ENCODE measurements at regions not wholly inside any gene's neighbourhood (a gene's known extent, or its start where the extent isn't known, plus 50 kb on each side); places are given as distances from the start of the nearest gene placed in this dataset.

GRCh38 chr4:65917486-65917885, 247.2 kb upstream of the EPHA5 start:
- WGBS, 2 donors, result 64 to 65% methylated on average over 2 of the region's 2 CpGs
- Histone ChIP-seq H3K9me3 (ENCODE audit: control insufficient read depth in 4 of 4, insufficient read depth in 3 of 4, low read length in 3 of 4) (peaks cover 0 to 8% (median 2%) of the 10 kb centered on the region in 4 donors), H3K36me3 (ENCODE audit: control insufficient read depth in 4 of 4, insufficient read depth in 4 of 4, low read length in 4 of 4) (no peaks in the 10 kb centered on the region), H3K4me3 (no peak overlapping the region), H3K4me1 (ENCODE audit: control insufficient read depth in 5 of 5, insufficient read depth in 5 of 5, low read length in 5 of 5) (no peaks in the 10 kb centered on the region), H3K27me3 (ENCODE audit: control insufficient read depth in 3 of 3, insufficient read depth in 3 of 3, low read length in 2 of 3) (no peaks in the 10 kb centered on the region), H3K27ac (ENCODE audit: low read depth in 1 of 2, low read length in 1 of 2) (no peak overlapping the region), H3K9ac (ENCODE audit: insufficient read depth in 1 of 2, low read length in 2 of 2) (no peak overlapping the region)
- no peak for TF ChIP-seq CTCF (IDR thresholded peaks at IDR 0.05; ENCODE audit: control extremely low read depth, extremely low read depth)
- DNase-seq (no peak), ATAC-seq (ENCODE audit: insufficient read depth, low FRiP score) (no peak)

- no peaks in the 10 kb centered on the region for H3K27me3 ChIP-seq (ENCODE audit: control insufficient read depth in 3 of 3, insufficient read depth in 3 of 3, low read length in 2 of 3)
- H3K36me3 ChIP-seq (ENCODE audit: control insufficient read depth in 4 of 4, insufficient read depth in 4 of 4, low read length in 4 of 4), result no peaks in the 10 kb centered on the region
- 30 to 93% methylated on average over 1 of the region's 1 CpG for WGBS, 2 donors
- H3K9me3 ChIP-seq (ENCODE audit: control insufficient read depth in 4 of 4, insufficient read depth in 3 of 4, low read length in 3 of 4), result peaks cover 0 to 2% (median 0%) of the 10 kb centered on the region in 4 donors
- H3K4me1 ChIP-seq (ENCODE audit: control insufficient read depth in 5 of 5, insufficient read depth in 5 of 5, low read length in 5 of 5), result no peaks in the 10 kb centered on the region
- no peak overlapping the region for H3K9ac ChIP-seq (ENCODE audit: insufficient read depth in 1 of 2, low read length in 2 of 2)
- TF ChIP-seq CTCF (IDR thresholded peaks at IDR 0.05; ENCODE audit: control extremely low read depth, extremely low read depth), result no peak
- H3K4me3 ChIP-seq, result no peak overlapping the region
- DNase-seq (no peak), ATAC-seq (ENCODE audit: insufficient read depth, low FRiP score) (no peak)
- no peak overlapping the region for H3K27ac ChIP-seq (ENCODE audit: low read depth in 1 of 2, low read length in 1 of 2)
These were observed 241.4 kb upstream of the EPHA5 start for GRCh38 chr4:65911720-65912119.

GRCh38 chr4:65893957-65894755, 223.9 kb upstream of the EPHA5 start:
- no peaks in the 10 kb centered on the region for H3K4me1 ChIP-seq (ENCODE audit: control insufficient read depth in 5 of 5, insufficient read depth in 5 of 5, low read length in 5 of 5)
- DNase-seq (no peak), ATAC-seq (ENCODE audit: insufficient read depth, low FRiP score) (no peak)
- WGBS, 2 donors, result 48 to 56% methylated on average over 6 of the region's 6 CpGs
- no peak overlapping the region for H3K4me3 ChIP-seq
- no peak overlapping the region for H3K27ac ChIP-seq (ENCODE audit: low read depth in 1 of 2, low read length in 1 of 2)
- no peak for TF ChIP-seq CTCF (IDR thresholded peaks at IDR 0.05; ENCODE audit: control extremely low read depth, extremely low read depth)
- H3K9me3 ChIP-seq (ENCODE audit: control insufficient read depth in 4 of 4, insufficient read depth in 3 of 4, low read length in 3 of 4), result peaks cover 0 to 4% (median 2%) of the 10 kb centered on the region in 4 donors
- no peak overlapping the region for H3K9ac ChIP-seq (ENCODE audit: insufficient read depth in 1 of 2, low read length in 2 of 2)
- no peaks in the 10 kb centered on the region for H3K27me3 ChIP-seq (ENCODE audit: control insufficient read depth in 3 of 3, insufficient read depth in 3 of 3, low read length in 2 of 3)
- H3K36me3 ChIP-seq (ENCODE audit: control insufficient read depth in 4 of 4, insufficient read depth in 4 of 4, low read length in 4 of 4), result no peaks in the 10 kb centered on the region

Measured in lung (tissue), 11 donors.